ENCODE measurements at regions not wholly inside any gene's neighbourhood (a gene's known extent, or its start where the extent isn't known, plus 50 kb on each side); places are given as distances from the start of the nearest gene placed in this dataset.

- no peak for TF ChIP-seq GABPA (IDR thresholded peaks at IDR 0.05; ENCODE audit: low read depth)
- no peak for TF ChIP-seq CTCF (IDR thresholded peaks at IDR 0.05; ENCODE audit: insufficient read depth, low read length)
- no peak for TF ChIP-seq REST (IDR thresholded peaks at IDR 0.05; ENCODE audit: insufficient replicate concordance, low read depth)
Measured at GRCh38 chr2:225993430-225993829, 593.9 kb downstream of the NYAP2 start.
